NCI-H446 (cell line): ENCODE measurements at regions not wholly inside any gene's neighbourhood (a gene's known extent, or its start where the extent isn't known, plus 50 kb on each side); places are given as distances from the start of the nearest gene placed in this dataset.
"Not testable (repeated sequence)": the region's sequence is repeated elsewhere in the genome, so short reads cannot be mapped to it uniquely, and the experiment has no call there.

Experiments
- DNase-seq, 2 experiments: peaks; one replicate each; lab custom pipeline; 2025; lab: John Stamatoyannopoulos, UW

DNA sequence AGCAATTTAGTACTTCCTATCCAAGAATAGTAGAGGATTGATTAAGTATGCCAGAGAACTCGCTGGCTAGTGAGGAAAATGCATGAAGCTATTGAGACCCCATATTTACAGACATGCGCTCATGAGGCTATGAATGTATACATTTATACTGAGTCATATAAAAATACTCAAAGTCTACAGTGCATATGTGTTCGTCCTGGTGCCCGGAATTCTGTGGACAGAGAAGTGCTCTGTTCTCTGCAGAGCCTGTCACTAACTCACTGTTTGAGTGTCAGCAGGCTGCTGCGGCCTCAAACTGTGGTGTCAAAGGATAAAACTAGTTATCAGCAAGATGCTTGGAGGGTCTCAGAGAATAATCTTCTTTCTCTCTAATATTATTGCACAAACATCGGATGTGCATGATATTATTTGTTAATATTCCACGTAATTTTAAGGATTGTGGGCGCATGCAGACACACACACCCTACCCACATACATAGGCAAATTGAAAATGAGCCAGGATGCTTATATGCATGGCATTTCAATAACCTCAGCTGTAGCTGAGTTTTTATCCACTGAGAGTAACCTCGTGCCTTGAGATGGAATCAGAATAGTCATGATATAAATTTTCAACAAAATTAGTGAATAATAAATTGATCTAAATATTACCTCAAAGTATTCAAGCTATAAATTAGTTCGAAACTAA is 50.0 kb upstream of the TSC22D2 start:
- no peak for DNase-seq

GRCh38 chr3:150357140-150357539 is 51.0 kb upstream of the TSC22D2 start:
- no peak for DNase-seq

DNA sequence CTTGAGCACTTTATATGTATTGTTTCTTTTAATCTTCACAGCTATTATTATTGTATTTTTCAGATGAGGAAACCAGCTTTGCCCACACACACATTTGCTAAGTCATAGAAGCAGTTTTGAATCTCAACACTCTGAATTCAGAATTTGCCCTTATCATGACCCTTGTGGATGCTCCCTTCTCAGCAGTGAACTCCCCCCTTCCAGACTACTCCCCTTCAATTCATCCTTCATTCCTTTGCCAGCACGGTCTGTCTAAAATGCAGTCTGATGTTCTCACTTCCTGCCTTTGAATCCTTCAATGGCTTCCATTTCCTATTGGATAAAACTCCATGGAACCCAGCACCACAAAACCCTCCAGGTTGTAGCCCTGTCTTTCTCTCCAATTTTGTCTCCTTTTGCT is 52.5 kb upstream of the TSC22D2 start:
- no peak for DNase-seq

DNA sequence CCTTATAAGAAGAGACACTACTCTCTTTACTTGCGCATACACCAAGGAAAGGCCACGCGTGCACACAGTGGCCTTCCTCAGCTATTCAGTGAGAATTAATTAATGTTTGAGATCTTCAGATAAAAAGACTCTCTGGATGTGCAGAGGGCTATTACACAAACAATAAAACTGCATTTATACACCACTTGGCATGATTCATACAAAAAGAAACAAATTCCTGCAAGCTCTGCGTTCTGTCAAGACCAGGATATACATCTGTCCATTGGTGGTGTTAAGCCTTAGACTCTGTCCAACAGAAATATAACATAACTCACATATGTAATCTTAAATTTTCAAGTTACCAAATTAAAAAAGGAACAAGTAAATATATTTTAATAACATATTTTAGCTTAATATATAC is 55.2 kb upstream of the TSC22D2 start:
- no peak for DNase-seq

DNA sequence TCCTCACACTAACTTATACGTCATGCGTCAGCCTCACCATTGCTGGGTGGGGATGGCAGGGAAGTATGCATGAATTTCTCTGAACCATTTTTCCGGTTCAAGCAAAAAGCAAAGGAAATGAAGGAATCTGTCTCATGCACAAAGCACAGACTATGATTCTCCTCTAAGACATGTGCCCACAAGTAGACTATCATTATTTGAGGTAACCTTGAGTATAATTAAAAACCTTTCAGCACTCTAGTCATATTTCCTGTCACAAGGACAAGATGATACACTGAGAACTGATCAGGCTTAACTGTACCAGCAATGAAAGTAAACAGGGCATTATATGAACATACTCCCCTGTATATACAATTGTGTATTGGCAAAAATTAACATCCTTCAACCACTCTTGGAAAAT is 56.7 kb upstream of the TSC22D2 start:
- no peak for DNase-seq

- DNase-seq, result peak; percentile 61 to 92
Observed at GRCh38 chr3:150349314-150350097, 58.6 kb upstream of the TSC22D2 start.

- peak; percentile 48 to 72 for DNase-seq
Observed at GRCh38 chr3:150348500-150348899, 59.6 kb upstream of the TSC22D2 start.

DNA sequence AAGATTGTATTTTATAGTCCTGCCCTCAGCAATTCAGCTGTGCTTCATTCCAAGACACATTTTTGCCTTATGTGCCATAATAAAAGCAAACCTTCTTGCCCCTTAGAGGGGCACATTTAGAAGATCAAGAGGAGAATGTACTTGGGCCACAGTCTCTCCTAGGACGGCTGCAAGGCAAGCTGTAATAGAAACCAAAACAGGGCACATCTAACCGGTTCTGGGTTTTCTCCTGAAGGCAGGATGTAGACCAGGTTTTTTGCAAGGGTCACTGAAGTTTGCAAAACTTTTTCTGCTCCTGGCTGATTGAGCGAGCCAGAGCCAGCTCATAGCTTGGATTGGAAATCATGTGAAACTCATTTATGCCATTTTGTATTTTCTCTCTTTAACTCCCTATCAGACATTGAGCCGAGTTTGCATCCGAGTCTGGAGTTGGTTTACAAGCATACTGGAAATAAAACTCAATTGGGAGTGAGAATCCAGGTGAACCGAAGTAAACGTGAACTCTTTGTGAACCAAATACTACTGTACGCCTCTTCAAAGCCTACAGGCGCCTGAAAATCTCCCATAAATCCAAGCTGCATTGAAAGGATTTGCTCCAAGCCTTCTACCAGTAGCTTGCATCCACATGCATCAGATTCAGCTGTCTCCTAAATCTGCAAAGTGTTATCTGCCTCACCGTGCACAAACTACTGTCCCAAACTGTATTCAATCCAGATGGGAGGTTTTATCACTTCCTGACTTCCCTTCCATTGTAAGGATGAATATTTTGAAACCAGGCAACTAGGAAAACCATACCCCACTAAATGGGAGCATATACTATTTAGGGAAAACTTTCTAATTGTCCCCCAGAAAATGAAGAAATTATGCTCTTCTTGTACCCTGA is 60.9 kb upstream of the TSC22D2 start:
- no peak for DNase-seq

DNA sequence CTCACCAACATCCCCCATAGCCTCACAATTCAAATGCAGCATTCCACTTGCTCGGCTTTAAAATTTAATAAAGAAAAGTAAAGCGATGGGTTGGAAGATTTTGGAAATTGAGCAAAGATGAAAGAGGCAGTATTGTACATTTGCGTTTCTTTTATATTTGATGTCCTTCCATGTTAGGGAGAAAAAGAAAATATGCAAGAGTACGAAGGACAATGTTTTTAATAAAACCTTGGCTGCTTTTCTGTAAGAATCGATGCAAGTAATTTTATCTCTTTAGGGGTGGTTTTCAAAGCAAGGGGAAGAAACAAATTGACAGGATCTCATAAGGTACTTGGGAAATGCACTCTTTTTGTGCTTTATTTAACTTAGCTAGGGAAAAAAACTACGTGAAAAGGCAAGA is 61.8 kb upstream of the TSC22D2 start:
- DNase-seq, result no peak

DNA sequence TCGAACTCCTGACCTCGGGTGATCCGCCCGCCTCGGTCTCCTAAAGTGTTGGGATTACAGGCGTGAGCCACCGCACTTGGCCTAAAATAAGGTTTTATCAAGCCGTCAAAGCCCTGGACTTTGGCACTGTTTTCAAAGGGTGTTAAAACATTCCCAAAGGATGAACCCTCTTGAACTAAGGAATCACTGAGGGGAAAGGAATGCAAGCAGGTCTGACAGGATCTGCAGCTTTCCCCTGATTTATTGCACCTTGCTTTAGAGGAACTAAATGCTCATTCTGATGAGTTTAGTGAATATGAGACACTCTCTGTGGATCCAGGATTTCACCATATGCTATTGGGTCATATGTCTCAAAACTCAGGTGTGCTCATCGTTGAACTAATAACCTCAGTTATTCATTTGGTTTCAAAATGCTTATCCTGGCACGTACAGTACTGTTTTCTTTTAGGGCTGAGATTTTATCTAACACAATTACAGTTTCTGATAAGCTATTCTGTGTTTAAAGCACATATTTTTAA is 63.0 kb upstream of the TSC22D2 start:
- DNase-seq, result no peak

GRCh38 chr3:150344079-150344759 is 63.9 kb upstream of the TSC22D2 start:
- DNase-seq, result no peak

- peak in 1 of 2 experiments; percentile 49 for DNase-seq
Observed at GRCh38 chr3:150342896-150343467, 65.1 kb upstream of the TSC22D2 start.

DNA sequence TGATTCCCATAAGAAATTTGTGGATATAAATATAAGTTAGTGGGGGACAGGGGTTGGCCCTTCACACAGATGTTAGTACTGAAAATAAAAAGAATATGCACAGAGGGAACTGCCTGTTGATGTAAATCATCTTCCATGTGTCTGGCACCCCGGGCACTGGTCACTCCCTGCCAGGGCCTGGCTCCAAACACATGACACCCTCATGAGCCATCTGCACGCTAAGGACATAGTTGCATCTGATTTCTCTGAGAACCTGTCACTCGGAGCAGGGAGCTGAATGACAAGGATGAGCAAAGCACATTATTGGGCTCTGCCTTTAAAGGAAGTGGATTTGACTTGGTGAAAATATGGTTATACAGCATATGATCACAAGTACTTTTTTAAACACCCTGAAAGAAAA is 66.2 kb upstream of the TSC22D2 start:
- DNase-seq, result peak in 1 of 2 experiments; percentile 58

DNA sequence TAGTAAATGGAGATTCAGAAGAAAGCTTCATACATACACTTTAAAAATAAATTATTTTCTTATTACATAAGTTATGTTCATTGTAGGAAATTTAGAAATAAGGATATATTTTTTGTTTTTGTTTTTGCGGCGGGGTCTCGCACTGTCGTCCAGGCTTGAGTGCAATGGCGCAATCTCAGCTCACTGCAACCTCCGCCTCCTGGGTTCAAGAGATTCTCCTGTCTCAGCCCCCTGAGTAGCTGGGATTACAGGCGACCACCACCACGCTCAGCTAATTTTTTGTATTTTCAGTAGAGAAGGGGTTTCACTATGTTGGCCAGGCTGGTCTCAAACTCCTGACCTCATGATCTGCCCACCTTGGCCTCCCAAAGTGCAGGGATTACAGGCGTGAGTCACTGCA is 71.7 kb upstream of the TSC22D2 start:
- DNase-seq, result not testable (repeated sequence)

GRCh38 chr3:150335631-150336030 is 72.5 kb upstream of the TSC22D2 start:
- DNase-seq, result no peak

GRCh38 chr3:150334974-150335373 is 73.1 kb upstream of the TSC22D2 start:
- DNase-seq, result no peak

GRCh38 chr3:150333477-150333876 is 74.6 kb upstream of the TSC22D2 start:
- DNase-seq, result no peak

- DNase-seq, result no peak
Observed at GRCh38 chr3:150331978-150332568, 76.0 kb upstream of the TSC22D2 start.

DNA sequence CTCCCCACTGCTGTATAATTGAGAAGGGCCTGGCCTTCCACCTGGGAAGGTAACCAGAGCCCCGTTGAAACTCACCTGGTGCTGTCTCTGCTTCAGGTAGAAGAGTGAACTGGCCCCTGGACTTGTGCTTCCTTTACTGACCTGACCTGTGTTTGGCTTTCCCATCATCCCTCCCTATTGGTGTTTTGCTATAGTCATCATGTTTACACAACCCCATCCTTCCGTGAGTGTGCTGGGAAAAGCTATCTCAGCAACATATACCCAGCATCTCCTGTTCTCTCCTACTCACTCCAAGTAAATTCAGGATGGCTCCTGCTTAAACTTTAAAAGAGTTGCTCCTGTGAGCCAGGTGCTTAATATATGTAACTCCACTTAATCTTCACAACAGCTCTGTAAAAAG is 77.2 kb upstream of the TSC22D2 start:
- DNase-seq, result no peak

- DNase-seq, result no peak
Observed at GRCh38 chr3:150330174-150330573, 77.9 kb upstream of the TSC22D2 start.

DNA sequence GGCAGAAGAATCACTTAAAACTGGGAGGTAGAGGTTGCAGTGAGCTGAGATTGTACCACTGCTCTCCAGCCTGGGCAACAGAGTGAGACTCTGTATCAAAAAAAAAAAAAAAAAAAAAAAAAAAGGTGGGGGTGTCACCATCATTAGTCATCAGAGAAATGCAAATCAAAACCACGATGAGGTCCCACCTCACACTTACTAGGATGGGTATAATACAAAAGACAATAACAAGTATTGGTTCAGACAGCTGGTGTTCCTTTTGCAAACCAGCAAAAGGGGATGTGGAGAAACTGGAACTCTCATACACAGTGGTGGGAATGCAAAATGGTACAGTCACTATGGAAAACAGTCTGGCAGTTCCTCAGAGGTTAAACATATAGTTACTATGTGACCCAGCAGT is 78.7 kb upstream of the TSC22D2 start:
- DNase-seq, result no peak
